C4-2B (cell line): ENCODE measurements at regions not wholly inside any gene's neighbourhood (a gene's known extent, or its start where the extent isn't known, plus 50 kb on each side); places are given as distances from the start of the nearest gene placed in this dataset.

Experiments used
- H3K27ac ChIP-seq: fragments of 450-650 bp; 2 replicates; pipeline ENCODE4 v1.5.1; 2017
- ZFX ChIP-seq: fragments of 450-650 bp; IDR thresholded peaks from 2 replicates; pipeline ENCODE4 v1.6.1; 2017
- TF ChIP-seq, protein P1 (sequence below): fragments of 450-650 bp; conservative IDR thresholded peaks from 2 replicates; pipeline ENCODE4 v1.5.1; 2017; ENCODE audit warnings: mild to moderate bottlenecking

DNA sequence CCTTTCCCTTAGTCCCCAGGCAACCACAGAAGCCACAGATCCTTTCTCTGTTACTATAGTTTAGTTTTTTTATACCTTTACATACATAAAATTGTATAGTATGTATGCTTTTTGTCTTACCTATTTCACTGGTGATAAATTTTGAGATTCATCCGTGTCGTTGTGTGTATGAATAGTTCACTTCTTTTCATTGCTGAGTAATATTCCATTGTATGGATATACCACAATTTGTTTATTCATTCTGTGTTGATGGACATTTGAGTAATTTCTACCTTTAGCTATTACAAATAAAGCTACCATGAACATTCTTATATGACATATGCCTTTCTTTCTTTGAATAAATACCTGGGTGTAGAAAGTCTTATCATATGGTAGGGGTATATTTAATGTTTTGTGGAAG, 102.8 kb upstream of the CERS6 start:
- TF ChIP-seq ZFX, result no peak
- H3K27ac ChIP-seq, result no peak overlapping the region

DNA sequence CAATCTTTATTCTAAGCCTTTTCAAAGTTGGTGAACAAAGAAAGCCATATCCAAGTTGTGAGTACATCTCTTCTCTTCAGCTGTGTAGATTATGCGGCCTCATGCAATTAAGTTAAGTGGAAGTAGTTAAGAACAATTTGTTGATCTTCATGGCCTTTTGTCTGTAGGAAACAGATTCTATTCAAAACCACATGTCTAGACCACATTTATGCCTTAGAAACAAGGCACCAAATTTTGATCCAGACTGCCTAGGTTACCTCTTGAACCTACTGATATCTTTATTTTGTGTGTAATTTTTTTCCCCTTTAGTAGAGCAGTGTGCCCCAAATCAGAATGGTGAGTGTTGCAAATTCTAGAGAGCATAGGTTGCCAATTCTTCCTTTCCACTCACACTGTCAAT, 101.6 kb upstream of the CERS6 start:
- no peak overlapping the region for H3K27ac ChIP-seq
- TF ChIP-seq, protein P1, sequence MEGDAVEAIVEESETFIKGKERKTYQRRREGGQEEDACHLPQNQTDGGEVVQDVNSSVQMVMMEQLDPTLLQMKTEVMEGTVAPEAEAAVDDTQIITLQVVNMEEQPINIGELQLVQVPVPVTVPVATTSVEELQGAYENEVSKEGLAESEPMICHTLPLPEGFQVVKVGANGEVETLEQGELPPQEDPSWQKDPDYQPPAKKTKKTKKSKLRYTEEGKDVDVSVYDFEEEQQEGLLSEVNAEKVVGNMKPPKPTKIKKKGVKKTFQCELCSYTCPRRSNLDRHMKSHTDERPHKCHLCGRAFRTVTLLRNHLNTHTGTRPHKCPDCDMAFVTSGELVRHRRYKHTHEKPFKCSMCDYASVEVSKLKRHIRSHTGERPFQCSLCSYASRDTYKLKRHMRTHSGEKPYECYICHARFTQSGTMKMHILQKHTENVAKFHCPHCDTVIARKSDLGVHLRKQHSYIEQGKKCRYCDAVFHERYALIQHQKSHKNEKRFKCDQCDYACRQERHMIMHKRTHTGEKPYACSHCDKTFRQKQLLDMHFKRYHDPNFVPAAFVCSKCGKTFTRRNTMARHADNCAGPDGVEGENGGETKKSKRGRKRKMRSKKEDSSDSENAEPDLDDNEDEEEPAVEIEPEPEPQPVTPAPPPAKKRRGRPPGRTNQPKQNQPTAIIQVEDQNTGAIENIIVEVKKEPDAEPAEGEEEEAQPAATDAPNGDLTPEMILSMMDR, result no peak

DNA sequence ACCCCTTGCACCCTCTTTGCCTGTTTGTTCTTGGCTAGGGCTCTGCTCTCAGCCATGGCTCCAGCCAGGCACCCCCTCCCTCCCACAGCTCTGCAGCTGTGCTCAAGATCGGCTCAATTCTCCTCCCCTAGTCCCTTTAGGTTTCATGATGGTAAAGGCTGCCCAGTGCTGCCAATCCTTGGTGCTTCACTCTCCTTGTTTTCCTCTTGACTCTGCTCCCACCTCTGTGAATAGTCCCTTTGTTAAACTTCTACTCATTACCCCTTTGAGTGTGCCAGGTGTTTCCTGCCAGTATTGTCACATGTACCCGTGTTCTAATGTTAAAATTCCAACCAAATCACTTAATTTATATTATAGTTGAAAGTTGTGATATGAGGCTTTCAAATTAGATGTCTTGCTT, 101.0 kb upstream of the CERS6 start:
- TF ChIP-seq ZFX, result no peak
- TF ChIP-seq, protein P1, result no peak
- no peak overlapping the region for H3K27ac ChIP-seq

DNA sequence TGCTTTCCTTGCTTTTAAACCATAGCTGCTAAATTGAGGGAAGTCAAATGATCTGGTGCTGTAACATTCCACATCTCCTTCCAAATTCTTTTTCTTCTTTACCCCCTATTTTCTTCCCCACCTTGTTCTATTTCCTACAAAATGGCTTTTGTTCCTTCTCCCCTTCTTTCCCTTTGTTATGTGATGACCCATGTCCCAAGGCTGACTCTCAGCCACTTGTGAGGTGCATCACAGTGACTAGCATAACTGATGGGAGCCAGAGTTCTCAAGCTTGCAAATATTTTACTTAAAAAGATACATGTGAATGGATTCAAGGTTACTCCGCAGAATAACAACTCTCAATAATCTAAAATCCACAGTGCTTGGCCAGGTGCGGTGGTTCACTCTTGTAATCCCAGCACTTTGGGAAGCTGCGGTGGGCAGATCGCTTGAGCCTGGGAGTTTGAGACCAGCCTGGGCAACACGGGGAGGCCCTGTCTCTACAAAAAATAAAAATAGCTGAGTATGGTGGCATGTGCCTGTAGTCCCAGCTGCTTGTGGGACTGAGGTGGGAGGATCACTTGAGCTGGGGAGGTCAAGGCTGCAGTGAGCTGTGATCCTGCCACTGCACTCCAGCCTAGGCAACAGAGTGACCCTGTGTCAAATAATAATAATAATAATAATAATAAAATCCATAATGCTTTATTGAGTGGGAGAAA, 100.1 kb upstream of the CERS6 start:
- TF ChIP-seq, protein P1, result no peak
- TF ChIP-seq ZFX, result no peak

DNA sequence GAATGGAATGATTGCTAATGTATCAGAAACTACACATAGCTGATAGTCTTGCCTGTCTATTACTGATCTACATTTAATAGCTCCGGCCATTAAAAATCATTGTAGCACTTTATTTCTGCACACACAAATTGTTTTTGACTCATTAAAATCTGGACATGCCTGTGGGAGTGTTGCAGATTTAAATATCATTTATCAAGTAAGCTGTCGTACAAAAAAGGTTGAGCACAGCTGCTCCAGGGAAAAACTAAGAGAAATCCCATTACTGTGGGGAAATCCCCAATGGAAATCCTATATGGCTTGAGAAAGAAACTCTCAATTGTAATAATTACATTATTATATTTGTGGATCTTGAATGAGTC, 99.6 kb upstream of the CERS6 start:
- TF ChIP-seq ZFX, result no peak
- TF ChIP-seq, protein P1, result no peak
- H3K27ac ChIP-seq, result no peak overlapping the region

More for the DNA sequence above, 100.1 kb upstream of the CERS6 start:
- H3K27ac ChIP-seq, result no peak overlapping the region

DNA sequence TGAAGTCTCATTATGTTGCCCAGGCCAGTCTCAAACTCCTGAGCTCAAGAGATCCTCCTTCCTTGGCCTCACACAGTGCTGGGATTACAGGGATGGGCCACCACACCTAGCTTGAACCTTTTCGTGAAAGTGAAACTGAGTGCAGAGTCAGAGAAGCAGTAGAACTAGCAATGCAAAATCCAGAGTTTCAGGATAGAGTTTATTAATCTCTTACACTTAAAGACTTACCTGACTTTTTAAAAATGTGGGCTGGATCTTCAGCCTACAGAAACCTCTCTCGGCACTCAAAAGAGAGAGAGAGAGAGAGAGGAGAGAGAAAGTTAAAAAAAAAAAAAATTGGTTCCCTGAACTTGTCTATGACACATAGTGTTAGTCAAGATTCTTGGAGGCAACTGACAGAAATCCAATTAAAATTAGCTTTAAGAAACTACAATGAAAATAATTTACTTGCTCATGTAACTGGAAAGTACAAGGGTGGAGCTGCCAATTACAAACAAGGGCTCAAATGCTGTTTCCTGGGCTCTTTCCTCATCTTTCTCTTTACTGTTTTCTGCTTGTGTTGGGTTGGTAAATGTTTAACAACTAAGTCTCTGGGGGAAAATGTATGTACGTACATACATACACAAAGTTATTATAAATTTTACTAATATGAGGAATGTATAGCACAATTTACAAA, 98.1 kb upstream of the CERS6 start:
- H3K27ac ChIP-seq, result no peak overlapping the region
- TF ChIP-seq, protein P1, result no peak
- no peak for TF ChIP-seq ZFX

DNA sequence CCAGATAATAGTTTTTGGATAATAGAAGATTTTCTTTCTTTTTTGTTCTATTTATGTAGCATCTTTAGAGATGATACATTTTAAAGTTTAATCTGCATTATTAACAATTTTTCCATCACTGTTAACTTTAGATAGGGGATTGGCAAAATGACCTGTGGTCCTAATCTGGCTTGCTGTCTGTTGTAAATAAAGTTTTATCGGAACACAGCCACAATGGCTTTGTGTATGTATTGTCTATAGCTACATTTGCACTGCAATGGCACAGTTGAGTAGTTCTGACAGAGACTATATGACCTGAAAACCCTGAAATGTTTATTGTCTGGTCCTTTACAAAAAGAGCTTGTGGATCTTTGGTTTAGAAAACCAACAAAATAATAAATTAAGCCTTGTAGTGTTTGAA, 97.0 kb upstream of the CERS6 start:
- TF ChIP-seq, protein P1, result no peak
- no peak for TF ChIP-seq ZFX
- H3K27ac ChIP-seq, result no peak overlapping the region
